HEK293 (cell line): ENCODE measurements at regions not wholly inside any gene's neighbourhood (a gene's known extent, or its start where the extent isn't known, plus 50 kb on each side); places are given as distances from the start of the nearest gene placed in this dataset.

Experiments
- CTCF ChIA-PET: fragments of 350-600 bp; formaldehyde crosslinking; extraction: SDS; loops from one replicate; lab custom pipeline; 2021; ENCODE audit warnings: antibody characterized with exemption; lab: Yijun Ruan, JAX
- POLR2A ChIA-PET: fragments of 300-600 bp; formaldehyde crosslinking; extraction: SDS; loops from one replicate; lab custom pipeline; 2020; ENCODE audit warnings: antibody characterized with exemption, inconsistent platforms; lab: Yijun Ruan, JAX
- H3K27ac ChIP-seq: fragments of 200-500 bp; sonication (Bioruptor generic); 2 replicates; pipeline ENCODE4 v1.5.1; 2014; ENCODE audit warnings: low read depth, low read length, control low read depth, inconsistent platforms; ENCODE audit errors: extremely low read depth
- H3K36me3 ChIP-seq, 2 experiments: fragments of 200-500 bp in 1 of 2; sonication (Bioruptor generic) in 1 of 2; 1 replicate in 1 of 2; 2 replicates in 1 of 2; pipeline ENCODE4 v1.5.1; 2014 to 2017; ENCODE audit warnings: inconsistent platforms in 2 of 2, low read length in 2 of 2; ENCODE audit not compliant: control insufficient read depth in 2 of 2, insufficient read depth in 1 of 2
- H3K4me1 ChIP-seq: fragments of 200-500 bp; sonication (Bioruptor generic); 2 replicates; pipeline ENCODE4 v1.5.1; 2014; ENCODE audit warnings: mild to moderate bottlenecking, low read length, inconsistent platforms; ENCODE audit not compliant: control insufficient read depth, insufficient read depth
- H3K4me3 ChIP-seq: 2 replicates; pipeline ENCODE4 v1.5.1; 2011; ENCODE audit warnings: low read depth, mild to moderate bottlenecking, control low read depth, low read length, moderate library complexity
- H3K9me3 ChIP-seq: fragments of 200-500 bp; sonication (Bioruptor generic); 2 replicates; pipeline ENCODE4 v1.5.1; 2014; ENCODE audit warnings: low read depth, low read length, inconsistent platforms; ENCODE audit not compliant: control insufficient read depth, insufficient read depth
- ELK4 ChIP-seq: IDR thresholded peaks from 2 replicates; pipeline ENCODE4 v1.6.1; 2011; ENCODE audit warnings: mild to moderate bottlenecking, low read depth, low read length, borderline replicate concordance
- ZBTB17 ChIP-seq: fragments of 450-650 bp; formaldehyde crosslinking; IDR thresholded peaks from 2 replicates; pipeline ENCODE4 v1.5.1; 2016; ENCODE audit warnings: missing biosample characterization, missing genetic modification characterization
- ZBTB8A ChIP-seq: fragments of 450-650 bp; formaldehyde crosslinking; IDR thresholded peaks from 2 replicates; pipeline ENCODE4 v1.5.1; 2016; ENCODE audit warnings: missing biosample characterization, missing genetic modification characterization
- ZNF10 ChIP-seq: fragments of 450-650 bp; formaldehyde crosslinking; IDR thresholded peaks from 2 replicates; pipeline ENCODE4 v1.5.1; 2017; ENCODE audit warnings: missing biosample characterization, missing genetic modification characterization
- ZNF133 ChIP-seq: fragments of 450-650 bp; formaldehyde crosslinking; IDR thresholded peaks from 2 replicates; pipeline ENCODE4 v1.5.1; 2016; ENCODE audit warnings: missing biosample characterization, missing genetic modification characterization
- ZNF174 ChIP-seq: fragments of 450-650 bp; formaldehyde crosslinking; IDR thresholded peaks from 2 replicates; pipeline ENCODE4 v1.5.0; 2017; ENCODE audit warnings: missing biosample characterization, mild to moderate bottlenecking, missing genetic modification characterization
- ZNF302 ChIP-seq: fragments of 450-650 bp; formaldehyde crosslinking; IDR thresholded peaks from 2 replicates; pipeline ENCODE4 v1.5.1; 2016; ENCODE audit warnings: missing biosample characterization, missing genetic modification characterization, low read depth
- ZNF311 ChIP-seq: fragments of 450-650 bp; formaldehyde crosslinking; IDR thresholded peaks from 2 replicates; pipeline ENCODE4 v1.5.1; 2017; ENCODE audit warnings: missing biosample characterization, missing genetic modification characterization, borderline replicate concordance
- ZNF341 ChIP-seq: fragments of 450-650 bp; formaldehyde crosslinking; IDR thresholded peaks from 2 replicates; pipeline ENCODE4; 2016; ENCODE audit warnings: low read depth, missing biosample characterization, missing genetic modification characterization
- ZNF391 ChIP-seq: fragments of 450-650 bp; formaldehyde crosslinking; IDR thresholded peaks from 2 replicates; pipeline ENCODE4 v1.5.1; 2016; ENCODE audit warnings: low read depth, missing biosample characterization, missing genetic modification characterization, borderline replicate concordance
- ZNF416 ChIP-seq: fragments of 450-650 bp; formaldehyde crosslinking; IDR thresholded peaks from 2 replicates; pipeline ENCODE4 v1.5.1; 2016; ENCODE audit warnings: missing biosample characterization, missing genetic modification characterization
- ZNF423 ChIP-seq: fragments of 450-650 bp; formaldehyde crosslinking; IDR thresholded peaks from 2 replicates; pipeline ENCODE4 v1.5.1; 2016; ENCODE audit warnings: missing biosample characterization, missing genetic modification characterization
- ZNF449 ChIP-seq: fragments of 450-650 bp; formaldehyde crosslinking; IDR thresholded peaks from 2 replicates; pipeline ENCODE4 v1.5.1; 2017; ENCODE audit warnings: missing biosample characterization, mild to moderate bottlenecking, missing genetic modification characterization, moderate library complexity
- ZNF514 ChIP-seq: fragments of 450-650 bp; formaldehyde crosslinking; IDR thresholded peaks from 2 replicates; pipeline ENCODE4 v1.5.1; 2016; ENCODE audit warnings: missing biosample characterization, missing genetic modification characterization
- ZNF558 ChIP-seq: fragments of 450-650 bp; formaldehyde crosslinking; IDR thresholded peaks from 2 replicates; pipeline ENCODE4 v1.5.1; 2016; ENCODE audit warnings: missing biosample characterization, missing genetic modification characterization
- ZNF624 ChIP-seq: fragments of 450-650 bp; formaldehyde crosslinking; IDR thresholded peaks from 2 replicates; pipeline ENCODE4 v1.5.1; 2017; ENCODE audit warnings: missing biosample characterization, missing genetic modification characterization
- ZNF626 ChIP-seq: fragments of 450-650 bp; sonication (Bioruptor Pico); formaldehyde crosslinking; IDR thresholded peaks from 2 replicates; pipeline ENCODE4 v1.5.1; 2018; ENCODE audit warnings: missing biosample characterization, missing genetic modification characterization, inconsistent platforms
- ZNF654 ChIP-seq: fragments of 450-650 bp; formaldehyde crosslinking; IDR thresholded peaks from 2 replicates; pipeline ENCODE4 v1.5.1; 2016; ENCODE audit warnings: low read depth, missing biosample characterization, missing genetic modification characterization
- ZNF658 ChIP-seq: fragments of 450-650 bp; formaldehyde crosslinking; IDR thresholded peaks from 2 replicates; pipeline ENCODE4; 2016; ENCODE audit warnings: missing biosample characterization, missing genetic modification characterization
- ZNF692 ChIP-seq: fragments of 450-650 bp; formaldehyde crosslinking; IDR thresholded peaks from 2 replicates; pipeline ENCODE4 v1.5.1; 2016; ENCODE audit warnings: missing biosample characterization, missing genetic modification characterization
- ZSCAN23 ChIP-seq: fragments of 450-650 bp; formaldehyde crosslinking; IDR thresholded peaks from 2 replicates; pipeline ENCODE4 v1.5.1; 2016; ENCODE audit warnings: missing biosample characterization, missing genetic modification characterization
- TF ChIP-seq, protein P1 (sequence below): fragments of 450-650 bp; formaldehyde crosslinking; IDR thresholded peaks from 2 replicates; pipeline ENCODE4; 2016; ENCODE audit warnings: missing biosample characterization, missing genetic modification characterization
- TF ChIP-seq, protein P2 (sequence below): fragments of 450-650 bp; formaldehyde crosslinking; IDR thresholded peaks from 2 replicates; pipeline ENCODE4 v1.5.1; 2016; ENCODE audit warnings: missing biosample characterization, missing genetic modification characterization

DNA sequence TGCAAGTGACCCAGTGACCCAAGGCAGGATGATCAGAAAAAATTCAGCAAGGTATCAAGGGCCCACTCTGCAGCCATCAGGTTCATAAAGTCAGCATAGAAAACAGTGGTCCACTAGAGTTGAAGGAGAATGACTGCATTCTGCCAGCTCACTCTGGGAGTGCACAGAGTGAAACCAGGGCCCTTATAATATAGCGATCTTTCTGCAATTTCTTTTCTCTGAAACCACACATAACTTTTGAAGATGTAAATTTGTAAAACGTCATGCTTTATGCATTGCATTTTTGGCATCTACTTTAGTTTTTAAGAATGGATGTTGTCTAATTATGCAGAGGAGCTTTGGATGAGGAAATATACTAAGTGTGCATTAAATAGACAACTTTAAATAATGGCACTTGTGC is 225.0 kb upstream of the SMIM21 start:
- H3K4me3 ChIP-seq, result no peak overlapping the region
- TF ChIP-seq ZBTB8A, result no peak
- no peak for TF ChIP-seq ZNF311 (tag by site-specific recombination)
- TF ChIP-seq ZNF174 (tag by site-specific recombination), result no peak
- no peak for TF ChIP-seq ZBTB17 (tag by site-specific recombination)
- no peak for TF ChIP-seq ZNF558 (tag by site-specific recombination)
- no peak for TF ChIP-seq ZNF692 (tag by site-specific recombination)
- TF ChIP-seq ZNF624, result no peak
- TF ChIP-seq ZNF341 (tag by site-specific recombination), result no peak
- no peak for TF ChIP-seq ZNF416 (tag by site-specific recombination)
- no peak for TF ChIP-seq ZSCAN23 (tag by site-specific recombination)
- TF ChIP-seq, protein P1, sequence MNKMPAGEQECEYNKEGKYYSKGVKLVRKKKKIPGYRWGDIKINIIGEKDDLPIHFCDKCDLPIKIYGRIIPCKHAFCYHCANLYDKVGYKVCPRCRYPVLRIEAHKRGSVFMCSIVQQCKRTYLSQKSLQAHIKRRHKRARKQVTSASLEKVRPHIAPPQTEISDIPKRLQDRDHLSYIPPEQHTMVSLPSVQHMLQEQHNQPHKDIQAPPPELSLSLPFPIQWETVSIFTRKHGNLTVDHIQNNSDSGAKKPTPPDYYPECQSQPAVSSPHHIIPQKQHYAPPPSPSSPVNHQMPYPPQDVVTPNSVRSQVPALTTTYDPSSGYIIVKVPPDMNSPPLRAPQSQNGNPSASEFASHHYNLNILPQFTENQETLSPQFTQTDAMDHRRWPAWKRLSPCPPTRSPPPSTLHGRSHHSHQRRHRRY (tag by site-specific recombination), result no peak
- no peak for TF ChIP-seq ZNF133
- TF ChIP-seq ZNF302 (tag by site-specific recombination), result no peak
- TF ChIP-seq ZNF10 (tag by site-specific recombination), result no peak
- H3K9me3 ChIP-seq, result no peaks in the 10 kb centered on the region
- H3K27ac ChIP-seq, result no peak overlapping the region
- H3K4me1 ChIP-seq, result no peaks in the 10 kb centered on the region
- POLR2A ChIA-PET, result no interaction called here
- CTCF ChIA-PET, result no interaction called here
- H3K36me3 ChIP-seq, result no peaks in the 10 kb centered on the region

GRCh38 chr18:75644871-75645270 is 217.4 kb upstream of the SMIM21 start:
- Histone ChIP-seq H3K36me3 (no peaks in the 10 kb centered on the region), H3K9me3 (no peaks in the 10 kb centered on the region), H3K27ac (no peak overlapping the region), H3K4me3 (no peak overlapping the region), H3K4me1 (no peaks in the 10 kb centered on the region)
- ChIA-PET CTCF (interaction anchor here (0.5 to 0.6 kb wide), 2 partner anchors 81 to 252 kb away, joined by 3 to 4 read pairs; no protein-coding TSS in a partner anchor), POLR2A (no interaction called here)
- TF ChIP-seq ZNF658 (tag by site-specific recombination) (no peak), ZNF654 (tag by site-specific recombination) (no peak)
- TF ChIP-seq, protein P2, sequence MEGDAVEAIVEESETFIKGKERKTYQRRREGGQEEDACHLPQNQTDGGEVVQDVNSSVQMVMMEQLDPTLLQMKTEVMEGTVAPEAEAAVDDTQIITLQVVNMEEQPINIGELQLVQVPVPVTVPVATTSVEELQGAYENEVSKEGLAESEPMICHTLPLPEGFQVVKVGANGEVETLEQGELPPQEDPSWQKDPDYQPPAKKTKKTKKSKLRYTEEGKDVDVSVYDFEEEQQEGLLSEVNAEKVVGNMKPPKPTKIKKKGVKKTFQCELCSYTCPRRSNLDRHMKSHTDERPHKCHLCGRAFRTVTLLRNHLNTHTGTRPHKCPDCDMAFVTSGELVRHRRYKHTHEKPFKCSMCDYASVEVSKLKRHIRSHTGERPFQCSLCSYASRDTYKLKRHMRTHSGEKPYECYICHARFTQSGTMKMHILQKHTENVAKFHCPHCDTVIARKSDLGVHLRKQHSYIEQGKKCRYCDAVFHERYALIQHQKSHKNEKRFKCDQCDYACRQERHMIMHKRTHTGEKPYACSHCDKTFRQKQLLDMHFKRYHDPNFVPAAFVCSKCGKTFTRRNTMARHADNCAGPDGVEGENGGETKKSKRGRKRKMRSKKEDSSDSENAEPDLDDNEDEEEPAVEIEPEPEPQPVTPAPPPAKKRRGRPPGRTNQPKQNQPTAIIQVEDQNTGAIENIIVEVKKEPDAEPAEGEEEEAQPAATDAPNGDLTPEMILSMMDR (tag by site-specific recombination), result no peak

DNA sequence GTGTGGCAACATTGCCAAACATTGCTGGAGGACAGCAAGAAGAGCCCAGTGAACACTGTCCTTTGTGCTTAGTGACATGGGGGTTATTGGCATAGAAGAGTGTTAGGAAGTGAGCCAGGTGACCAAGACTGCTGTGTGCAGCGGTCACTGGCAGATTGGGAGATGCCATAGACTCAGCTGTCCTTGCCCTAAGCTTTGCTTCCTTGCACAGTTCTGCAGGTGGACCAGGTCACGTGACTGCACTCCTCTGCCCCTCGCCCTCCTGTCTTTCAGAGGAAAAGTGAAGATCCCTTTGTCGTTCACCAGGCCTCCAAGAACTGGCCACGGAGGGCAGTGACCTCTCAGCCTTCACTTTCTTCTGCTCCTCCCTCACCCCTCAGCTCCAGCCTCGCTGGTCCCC is 215.6 kb upstream of the SMIM21 start:
- Histone ChIP-seq H3K4me3 (no peak overlapping the region), H3K36me3 (no peaks in the 10 kb centered on the region), H3K9me3 (no peaks in the 10 kb centered on the region), H3K27ac (no peak overlapping the region)
- POLR2A ChIA-PET, result no interaction called here
- CTCF ChIA-PET, result interaction anchor here (0.7 kb wide), 1 partner anchor 48 kb away, joined by 3 read pairs; no protein-coding TSS in a partner anchor
- TF ChIP-seq ZNF449 (tag by site-specific recombination) (no peak), ELK4 (no peak), ZNF626 (tag by site-specific recombination) (no peak), ZNF391 (tag by site-specific recombination) (no peak), ZNF514 (no peak), ZNF423 (no peak)
- TF ChIP-seq, all 188 proteins: peak for 0
- no peaks in the 10 kb centered on the region for H3K4me1 ChIP-seq
